ENCODE measurements at regions not wholly inside any gene's neighbourhood (a gene's known extent, or its start where the extent isn't known, plus 50 kb on each side); places are given as distances from the start of the nearest gene placed in this dataset.

DNA sequence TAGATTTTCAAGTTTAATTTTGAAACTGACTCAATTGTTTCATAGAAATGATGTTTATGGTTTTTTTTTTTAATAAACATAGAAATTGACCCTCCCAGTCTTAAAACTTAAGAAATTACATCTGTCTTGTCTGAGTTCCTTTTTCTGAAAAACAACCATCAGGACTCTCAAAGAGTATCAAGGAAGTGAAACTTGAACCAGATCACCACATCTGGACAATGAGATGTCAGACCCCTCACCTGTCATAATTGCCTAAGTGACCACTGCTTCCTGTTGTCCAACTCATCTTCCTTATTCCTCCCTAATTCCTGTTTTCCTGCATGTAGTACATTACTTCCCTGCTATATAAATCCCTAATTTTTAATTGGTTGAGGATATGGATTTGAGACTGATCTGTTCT lies 441.5 kb upstream of the ARHGEF26 start:
- TF ChIP-seq, protein P1, sequence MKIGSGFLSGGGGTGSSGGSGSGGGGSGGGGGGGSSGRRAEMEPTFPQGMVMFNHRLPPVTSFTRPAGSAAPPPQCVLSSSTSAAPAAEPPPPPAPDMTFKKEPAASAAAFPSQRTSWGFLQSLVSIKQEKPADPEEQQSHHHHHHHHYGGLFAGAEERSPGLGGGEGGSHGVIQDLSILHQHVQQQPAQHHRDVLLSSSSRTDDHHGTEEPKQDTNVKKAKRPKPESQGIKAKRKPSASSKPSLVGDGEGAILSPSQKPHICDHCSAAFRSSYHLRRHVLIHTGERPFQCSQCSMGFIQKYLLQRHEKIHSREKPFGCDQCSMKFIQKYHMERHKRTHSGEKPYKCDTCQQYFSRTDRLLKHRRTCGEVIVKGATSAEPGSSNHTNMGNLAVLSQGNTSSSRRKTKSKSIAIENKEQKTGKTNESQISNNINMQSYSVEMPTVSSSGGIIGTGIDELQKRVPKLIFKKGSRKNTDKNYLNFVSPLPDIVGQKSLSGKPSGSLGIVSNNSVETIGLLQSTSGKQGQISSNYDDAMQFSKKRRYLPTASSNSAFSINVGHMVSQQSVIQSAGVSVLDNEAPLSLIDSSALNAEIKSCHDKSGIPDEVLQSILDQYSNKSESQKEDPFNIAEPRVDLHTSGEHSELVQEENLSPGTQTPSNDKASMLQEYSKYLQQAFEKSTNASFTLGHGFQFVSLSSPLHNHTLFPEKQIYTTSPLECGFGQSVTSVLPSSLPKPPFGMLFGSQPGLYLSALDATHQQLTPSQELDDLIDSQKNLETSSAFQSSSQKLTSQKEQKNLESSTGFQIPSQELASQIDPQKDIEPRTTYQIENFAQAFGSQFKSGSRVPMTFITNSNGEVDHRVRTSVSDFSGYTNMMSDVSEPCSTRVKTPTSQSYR (CRISPR knock-in tag; IDR thresholded peaks at IDR 0.05), result no peak
- TF ChIP-seq, protein P2, sequence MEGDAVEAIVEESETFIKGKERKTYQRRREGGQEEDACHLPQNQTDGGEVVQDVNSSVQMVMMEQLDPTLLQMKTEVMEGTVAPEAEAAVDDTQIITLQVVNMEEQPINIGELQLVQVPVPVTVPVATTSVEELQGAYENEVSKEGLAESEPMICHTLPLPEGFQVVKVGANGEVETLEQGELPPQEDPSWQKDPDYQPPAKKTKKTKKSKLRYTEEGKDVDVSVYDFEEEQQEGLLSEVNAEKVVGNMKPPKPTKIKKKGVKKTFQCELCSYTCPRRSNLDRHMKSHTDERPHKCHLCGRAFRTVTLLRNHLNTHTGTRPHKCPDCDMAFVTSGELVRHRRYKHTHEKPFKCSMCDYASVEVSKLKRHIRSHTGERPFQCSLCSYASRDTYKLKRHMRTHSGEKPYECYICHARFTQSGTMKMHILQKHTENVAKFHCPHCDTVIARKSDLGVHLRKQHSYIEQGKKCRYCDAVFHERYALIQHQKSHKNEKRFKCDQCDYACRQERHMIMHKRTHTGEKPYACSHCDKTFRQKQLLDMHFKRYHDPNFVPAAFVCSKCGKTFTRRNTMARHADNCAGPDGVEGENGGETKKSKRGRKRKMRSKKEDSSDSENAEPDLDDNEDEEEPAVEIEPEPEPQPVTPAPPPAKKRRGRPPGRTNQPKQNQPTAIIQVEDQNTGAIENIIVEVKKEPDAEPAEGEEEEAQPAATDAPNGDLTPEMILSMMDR (IDR thresholded peaks at IDR 0.05), result no peak

Data from WTC11 (cell line).